Ovary (tissue), 1 donor: ENCODE measurements at regions not wholly inside any gene's neighbourhood (a gene's known extent, or its start where the extent isn't known, plus 50 kb on each side); places are given as distances from the start of the nearest gene placed in this dataset.

Experiments
- EP300 ChIP-seq: sonication (generic); formaldehyde crosslinking; IDR thresholded peaks from one replicate; pipeline ENCODE4 v1.6.1; 2017; ENCODE audit warnings: antibody characterized with exemption
- POLR2A ChIP-seq: fragments of 450-650 bp; IDR thresholded peaks from one replicate; pipeline ENCODE4 v1.6.1; 2017; ENCODE audit warnings: antibody characterized with exemption, mild to moderate bottlenecking, moderate library complexity

- no peak for TF ChIP-seq EP300
- TF ChIP-seq POLR2A = no peak
Measured at GRCh38 chrX:7500386-7500785, 342.6 kb upstream of the VCX start.
